SK-N-SH (cell line): ENCODE measurements at regions not wholly inside any gene's neighbourhood (a gene's known extent, or its start where the extent isn't known, plus 50 kb on each side); places are given as distances from the start of the nearest gene placed in this dataset.
A peak's percentile ranks its signal among the peaks of the same experiment; 100 is the strongest.

Experiments
- CTCF ChIA-PET: fragments of 300-600, 350-600 bp; formaldehyde crosslinking; extraction: SDS; loops from one replicate; lab custom pipeline; 2021; lab: Yijun Ruan, JAX
- POLR2A ChIA-PET: fragments of 350-600 bp; sonication (Branson Sonifier 250); formaldehyde crosslinking; extraction: SDS; loops from one replicate; lab custom pipeline; 2020; ENCODE audit warnings: antibody characterized with exemption, inconsistent platforms; lab: Yijun Ruan, JAX
- DNase-seq: peaks from one replicate; pipeline ENCODE4 v3.0.0; 2012
- H2AFZ ChIP-seq: fragments of 200-600 bp; sonication (generic); 2 replicates; pipeline ENCODE4 v1.8.1; 2016; ENCODE audit warnings: antibody characterized with exemption, mild to moderate bottlenecking, low read depth
- H3F3A ChIP-seq: fragments of 200-600 bp; sonication (generic); replicated peaks from 2 replicates; pipeline ENCODE3; 2016; ENCODE audit warnings: antibody characterized with exemption, mild to moderate bottlenecking; ENCODE audit not compliant: insufficient read depth
- H3K27ac ChIP-seq, 2 experiments: fragments of 200-500 bp in 1 of 2; fragments of 200-600 bp in 1 of 2; sonication (Bioruptor generic) in 1 of 2; sonication (generic), shearing (Covaris generic) in 1 of 2; 2 replicates each; pipeline versions ENCODE4 v1.5.1 to v1.6.1; 2014 to 2016; ENCODE audit warnings: low read depth in 2 of 2, inconsistent platforms in 1 of 2, low read length in 1 of 2, mild to moderate bottlenecking in 1 of 2, mixed read lengths in 1 of 2
- H3K27me3 ChIP-seq: fragments of 200-600 bp; sonication (generic), shearing (Covaris generic); 2 replicates; pipeline ENCODE4 v1.6.1; 2016; ENCODE audit warnings: mixed run types; ENCODE audit not compliant: insufficient read depth
- H3K36me3 ChIP-seq, 2 experiments: fragments of 200-500 bp in 1 of 2; fragments of 200-600 bp in 1 of 2; sonication (Bioruptor generic) in 1 of 2; sonication (generic) in 1 of 2; replicated peaks in 1 of 2; 2 replicates each; pipeline versions ENCODE3 to v1.5.1; 2014 to 2016; ENCODE audit warnings: low read length in 1 of 2, mild to moderate bottlenecking in 1 of 2; ENCODE audit not compliant: insufficient read depth in 2 of 2, control insufficient read depth in 1 of 2
- H3K4me1 ChIP-seq, 2 experiments: fragments of 200-500 bp in 1 of 2; fragments of 200-600 bp in 1 of 2; sonication (Bioruptor generic) in 1 of 2; sonication (generic), shearing (Covaris generic) in 1 of 2; 2 replicates each; pipeline versions ENCODE4 v1.5.1 to v1.6.1; 2014 to 2016; ENCODE audit warnings: low read depth in 1 of 2, low read length in 1 of 2, mixed run types in 1 of 2; ENCODE audit not compliant: insufficient read depth in 2 of 2, control insufficient read depth in 1 of 2
- H3K4me2 ChIP-seq: fragments of 200-600 bp; sonication (generic), shearing (Covaris generic); 2 replicates; pipeline ENCODE4 v1.6.1; 2017; ENCODE audit warnings: mixed run types
- H3K4me3 ChIP-seq, 2 experiments: fragments of 200-500 bp in 1 of 2; fragments of 200-600 bp in 1 of 2; sonication (Bioruptor generic) in 1 of 2; sonication (generic), shearing (Covaris generic) in 1 of 2; 2 replicates each; pipeline versions ENCODE4 v1.5.1 to v1.8.1; 2014 to 2016; ENCODE audit warnings: low read depth in 2 of 2, inconsistent platforms in 1 of 2, low read length in 1 of 2, mild to moderate bottlenecking in 1 of 2, mixed read lengths in 1 of 2, moderate library complexity in 1 of 2
- H3K79me2 ChIP-seq: fragments of 200-600 bp; sonication (generic); 2 replicates; pipeline ENCODE4 v1.8.1; 2017; ENCODE audit warnings: mild to moderate bottlenecking; ENCODE audit not compliant: insufficient read depth
- H3K9ac ChIP-seq: fragments of 200-600 bp; sonication (generic); 2 replicates; pipeline ENCODE4 v1.6.1; 2017; ENCODE audit warnings: mixed run types
- H3K9me2 ChIP-seq: fragments of 200-600 bp; sonication (generic); 2 replicates; pipeline ENCODE4 v1.6.1; 2017; ENCODE audit warnings: mixed run types
- H3K9me3 ChIP-seq: fragments of 200-600 bp; sonication (generic); 2 replicates; pipeline ENCODE4 v1.6.1; 2017; ENCODE audit warnings: mixed run types, mild to moderate bottlenecking, moderate library complexity
- H4K20me1 ChIP-seq: fragments of 200-600 bp; sonication (generic); 2 replicates; pipeline ENCODE4 v1.6.1; 2017; ENCODE audit warnings: mild to moderate bottlenecking, mixed run types; ENCODE audit not compliant: insufficient read depth
- CHD2 ChIP-seq: fragments of 150-350 bp; IDR thresholded peaks from 2 replicates; pipeline ENCODE4 v1.6.1; 2018; ENCODE audit warnings: low read length; ENCODE audit not compliant: partially characterized antibody
- CTCF ChIP-seq: fragments of 200-600 bp; sonication (generic); IDR thresholded peaks from 2 replicates; pipeline ENCODE4 v1.6.1; 2017; ENCODE audit warnings: antibody characterized with exemption, mild to moderate bottlenecking, moderate library complexity
- ELF1 ChIP-seq: IDR thresholded peaks from 2 replicates; pipeline ENCODE4 v1.4.0; 2012
- FOXM1 ChIP-seq: IDR thresholded peaks from 2 replicates; pipeline ENCODE4 v1.4.0; 2012; ENCODE audit warnings: low read depth, mild to moderate bottlenecking
- JUND ChIP-seq: IDR thresholded peaks from 2 replicates; pipeline ENCODE4 v1.4.0; 2012
- MAX ChIP-seq: IDR thresholded peaks from 2 replicates; pipeline ENCODE4 v1.4.0; 2012; ENCODE audit warnings: low read depth
- MEF2A ChIP-seq: IDR thresholded peaks from 2 replicates; pipeline ENCODE4 v1.4.0; 2012; ENCODE audit warnings: low read depth, borderline replicate concordance
- MXI1 ChIP-seq: IDR thresholded peaks from 2 replicates; pipeline ENCODE4 v1.6.1; 2012; ENCODE audit warnings: mild to moderate bottlenecking, low read depth, low read length, improper control_type of control experiment
- NRF1 ChIP-seq: IDR thresholded peaks from 2 replicates; pipeline ENCODE4 v1.6.1; 2012; ENCODE audit warnings: low read depth, mild to moderate bottlenecking, low read length
- POLR2AphosphoS5 ChIP-seq: IDR thresholded peaks from 2 replicates; pipeline ENCODE4 v1.6.1; 2012; ENCODE audit warnings: low read depth, low read length
- RXRA ChIP-seq: IDR thresholded peaks from 2 replicates; pipeline ENCODE4 v1.4.0; 2012; ENCODE audit warnings: low read depth, mild to moderate bottlenecking, borderline replicate concordance
- SIN3A ChIP-seq: IDR thresholded peaks from 2 replicates; pipeline ENCODE4 v1.6.1; 2012; ENCODE audit warnings: low read depth, mild to moderate bottlenecking, low read length, moderate library complexity, borderline replicate concordance
- SMC3 ChIP-seq: IDR thresholded peaks from 2 replicates; pipeline ENCODE4 v1.6.1; 2012; ENCODE audit warnings: low read depth, low read length, improper control_type of control experiment
- TEAD4 ChIP-seq: IDR thresholded peaks from 2 replicates; pipeline ENCODE4 v1.4.0; 2012; ENCODE audit warnings: mild to moderate bottlenecking, borderline replicate concordance; ENCODE audit not compliant: insufficient read depth
- USF1 ChIP-seq: IDR thresholded peaks from 2 replicates; pipeline ENCODE4 v1.4.0; 2012; ENCODE audit warnings: low read depth, borderline replicate concordance
- WGBS: methylation state at CpG from one replicate; pipeline ENCODE4 v1.1.6; 2017; ENCODE audit warnings: low lambda C conversion rate; 5-methylcytosine and 5-hydroxymethylcytosine counted together
- TF ChIP-seq, protein P1 (sequence below): IDR thresholded peaks from 2 replicates; pipeline ENCODE4 v1.6.1; 2012; ENCODE audit warnings: mild to moderate bottlenecking, low read depth, low read length, moderate library complexity
- TF ChIP-seq, protein P2 (sequence below): IDR thresholded peaks from 2 replicates; pipeline ENCODE4 v1.4.0; 2012; ENCODE audit warnings: low read depth, borderline replicate concordance

DNA sequence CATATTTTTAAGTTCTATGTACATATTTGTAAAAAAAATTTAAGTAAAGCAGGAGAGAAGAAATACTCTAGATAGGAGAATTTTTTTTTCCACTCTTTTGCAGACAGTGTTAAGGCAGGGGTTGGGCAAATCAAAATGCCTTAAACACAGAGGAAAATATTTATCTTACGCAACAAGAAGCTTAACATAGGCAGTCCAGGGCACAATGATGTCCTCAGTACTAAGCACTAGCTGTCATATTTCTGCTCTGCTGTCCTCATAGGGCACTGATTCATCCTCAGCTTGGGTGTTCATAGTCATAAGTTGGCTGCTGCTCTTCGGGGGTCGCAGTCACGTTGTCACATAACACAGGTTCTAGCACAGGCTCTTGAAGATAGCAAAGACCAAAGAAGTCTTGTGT is 247.4 kb downstream of the PTBP2 start:
- Histone ChIP-seq H3K27me3 (no peaks in the 10 kb centered on the region), H3K27ac (peak overlapping the region in 1 of 2 experiments; percentile 98; a peak in 2 of 4 replicates), H3K4me1 (peaks cover 18 to 26% of the 10 kb centered on the region in 2 experiments), H3K4me2 (no peak overlapping the region; the same call in 1 of the 2 replicates), H2AFZ (no peak overlapping the region; the same call in 1 of the 2 replicates), H3K9ac (no peak overlapping the region), H3F3A (no peaks in the 10 kb centered on the region), H3K79me2 (no peaks in the 10 kb centered on the region), H3K36me3 (no peaks in the 10 kb centered on the region), H3K9me2 (no peaks in the 10 kb centered on the region), H3K4me3 (no peak overlapping the region), H3K9me3 (no peaks in the 10 kb centered on the region), H4K20me1 (no peaks in the 10 kb centered on the region)
- DNase-seq, result no peak
- TF ChIP-seq CHD2, result no peak
- no peak for TF ChIP-seq ELF1
- TF ChIP-seq FOXM1, result no peak
- TF ChIP-seq POLR2AphosphoS5, result no peak
- no peak for TF ChIP-seq MXI1
- no peak for TF ChIP-seq MEF2A
- TF ChIP-seq TEAD4, result no peak
- TF ChIP-seq, protein P1, sequence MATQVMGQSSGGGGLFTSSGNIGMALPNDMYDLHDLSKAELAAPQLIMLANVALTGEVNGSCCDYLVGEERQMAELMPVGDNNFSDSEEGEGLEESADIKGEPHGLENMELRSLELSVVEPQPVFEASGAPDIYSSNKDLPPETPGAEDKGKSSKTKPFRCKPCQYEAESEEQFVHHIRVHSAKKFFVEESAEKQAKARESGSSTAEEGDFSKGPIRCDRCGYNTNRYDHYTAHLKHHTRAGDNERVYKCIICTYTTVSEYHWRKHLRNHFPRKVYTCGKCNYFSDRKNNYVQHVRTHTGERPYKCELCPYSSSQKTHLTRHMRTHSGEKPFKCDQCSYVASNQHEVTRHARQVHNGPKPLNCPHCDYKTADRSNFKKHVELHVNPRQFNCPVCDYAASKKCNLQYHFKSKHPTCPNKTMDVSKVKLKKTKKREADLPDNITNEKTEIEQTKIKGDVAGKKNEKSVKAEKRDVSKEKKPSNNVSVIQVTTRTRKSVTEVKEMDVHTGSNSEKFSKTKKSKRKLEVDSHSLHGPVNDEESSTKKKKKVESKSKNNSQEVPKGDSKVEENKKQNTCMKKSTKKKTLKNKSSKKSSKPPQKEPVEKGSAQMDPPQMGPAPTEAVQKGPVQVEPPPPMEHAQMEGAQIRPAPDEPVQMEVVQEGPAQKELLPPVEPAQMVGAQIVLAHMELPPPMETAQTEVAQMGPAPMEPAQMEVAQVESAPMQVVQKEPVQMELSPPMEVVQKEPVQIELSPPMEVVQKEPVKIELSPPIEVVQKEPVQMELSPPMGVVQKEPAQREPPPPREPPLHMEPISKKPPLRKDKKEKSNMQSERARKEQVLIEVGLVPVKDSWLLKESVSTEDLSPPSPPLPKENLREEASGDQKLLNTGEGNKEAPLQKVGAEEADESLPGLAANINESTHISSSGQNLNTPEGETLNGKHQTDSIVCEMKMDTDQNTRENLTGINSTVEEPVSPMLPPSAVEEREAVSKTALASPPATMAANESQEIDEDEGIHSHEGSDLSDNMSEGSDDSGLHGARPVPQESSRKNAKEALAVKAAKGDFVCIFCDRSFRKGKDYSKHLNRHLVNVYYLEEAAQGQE, result no peak
- TF ChIP-seq CTCF, result no peak
- TF ChIP-seq USF1, result no peak
- no peak for TF ChIP-seq JUND
- no peak for TF ChIP-seq SIN3A
- TF ChIP-seq SMC3, result no peak
- no peak for TF ChIP-seq NRF1
- no peak for TF ChIP-seq RXRA
- TF ChIP-seq, protein P2, sequence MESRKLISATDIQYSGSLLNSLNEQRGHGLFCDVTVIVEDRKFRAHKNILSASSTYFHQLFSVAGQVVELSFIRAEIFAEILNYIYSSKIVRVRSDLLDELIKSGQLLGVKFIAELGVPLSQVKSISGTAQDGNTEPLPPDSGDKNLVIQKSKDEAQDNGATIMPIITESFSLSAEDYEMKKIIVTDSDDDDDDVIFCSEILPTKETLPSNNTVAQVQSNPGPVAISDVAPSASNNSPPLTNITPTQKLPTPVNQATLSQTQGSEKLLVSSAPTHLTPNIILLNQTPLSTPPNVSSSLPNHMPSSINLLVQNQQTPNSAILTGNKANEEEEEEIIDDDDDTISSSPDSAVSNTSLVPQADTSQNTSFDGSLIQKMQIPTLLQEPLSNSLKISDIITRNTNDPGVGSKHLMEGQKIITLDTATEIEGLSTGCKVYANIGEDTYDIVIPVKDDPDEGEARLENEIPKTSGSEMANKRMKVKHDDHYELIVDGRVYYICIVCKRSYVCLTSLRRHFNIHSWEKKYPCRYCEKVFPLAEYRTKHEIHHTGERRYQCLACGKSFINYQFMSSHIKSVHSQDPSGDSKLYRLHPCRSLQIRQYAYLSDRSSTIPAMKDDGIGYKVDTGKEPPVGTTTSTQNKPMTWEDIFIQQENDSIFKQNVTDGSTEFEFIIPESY, result no peak
- no peak for TF ChIP-seq MAX
- CTCF ChIA-PET, result interaction anchor here (0.7 to 1.4 kb wide), 5 partner anchors 73 to 849 kb away, joined by 3 to 5 read pairs (median 3); no protein-coding TSS in a partner anchor
- WGBS, result 85% methylated on average over 4 of the region's 4 CpGs
- POLR2A ChIA-PET, result interaction anchor here (0.9 kb wide), 1 partner anchor 155 kb away, joined by 3 read pairs; no protein-coding TSS in a partner anchor
